HG02884 (cell line): ENCODE measurements at regions not wholly inside any gene's neighbourhood (a gene's known extent, or its start where the extent isn't known, plus 50 kb on each side); places are given as distances from the start of the nearest gene placed in this dataset.
"Not testable (repeated sequence)": the region's sequence is repeated elsewhere in the genome, so short reads cannot be mapped to it uniquely, and the experiment has no call there.

Source experiments
- ATAC-seq: cut with Tn5 transposase; IDR thresholded peaks from one replicate; pipeline ENCODE4 v1.9.1; 2021; ENCODE audit warnings: mild to moderate bottlenecking, moderate library complexity; ENCODE audit not compliant: unreplicated experiment

GRCh38 chr1:89436856-89437255, 73.0 kb downstream of the GBP6 start:
- ATAC-seq, result no peak

GRCh38 chr1:89438301-89438700, 74.4 kb downstream of the GBP6 start:
- ATAC-seq, result not testable (repeated sequence)

DNA sequence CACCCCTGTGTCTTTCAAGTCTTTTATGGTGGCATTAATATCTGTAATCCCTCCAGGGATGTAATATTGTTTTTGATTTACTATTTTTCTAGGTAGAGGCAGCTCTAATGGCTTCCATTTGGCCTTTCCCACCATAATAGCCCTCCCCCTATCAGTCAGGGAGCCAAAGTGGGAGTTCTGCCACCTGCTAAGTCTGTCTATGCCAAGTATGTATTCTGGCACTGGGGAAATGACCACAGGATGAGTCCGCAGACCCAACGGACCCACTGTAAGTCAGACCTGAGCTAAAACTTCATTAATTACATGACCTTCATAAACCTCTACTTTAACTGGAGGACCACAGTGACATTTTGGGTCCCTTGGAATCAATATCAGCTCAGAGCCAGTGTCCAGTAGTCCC, 77.1 kb downstream of the GBP6 start:
- no peak for ATAC-seq

DNA sequence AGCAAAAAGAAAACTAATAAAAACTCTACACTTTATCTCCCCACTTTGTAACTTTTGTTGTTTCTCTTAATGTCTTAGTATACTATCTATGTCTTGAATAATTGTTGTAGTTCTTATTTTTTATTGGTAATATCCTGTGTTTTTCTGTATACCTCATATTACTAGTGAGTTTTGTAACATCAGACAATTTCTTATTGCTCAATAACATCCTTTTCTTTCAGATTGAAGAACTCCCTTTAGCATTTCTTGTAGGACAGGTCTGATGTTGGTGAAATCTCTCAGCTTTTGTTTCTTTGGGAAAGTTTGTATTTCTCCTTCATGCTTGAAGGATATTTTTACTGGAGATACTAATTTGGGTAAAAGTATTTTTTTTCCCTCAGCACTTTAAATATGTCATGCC, 79.8 kb upstream of the LRRC8B start:
- no peak for ATAC-seq

GRCh38 chr1:89451011-89451410, 73.6 kb upstream of the LRRC8B start:
- ATAC-seq, result peak; percentile 84

DNA sequence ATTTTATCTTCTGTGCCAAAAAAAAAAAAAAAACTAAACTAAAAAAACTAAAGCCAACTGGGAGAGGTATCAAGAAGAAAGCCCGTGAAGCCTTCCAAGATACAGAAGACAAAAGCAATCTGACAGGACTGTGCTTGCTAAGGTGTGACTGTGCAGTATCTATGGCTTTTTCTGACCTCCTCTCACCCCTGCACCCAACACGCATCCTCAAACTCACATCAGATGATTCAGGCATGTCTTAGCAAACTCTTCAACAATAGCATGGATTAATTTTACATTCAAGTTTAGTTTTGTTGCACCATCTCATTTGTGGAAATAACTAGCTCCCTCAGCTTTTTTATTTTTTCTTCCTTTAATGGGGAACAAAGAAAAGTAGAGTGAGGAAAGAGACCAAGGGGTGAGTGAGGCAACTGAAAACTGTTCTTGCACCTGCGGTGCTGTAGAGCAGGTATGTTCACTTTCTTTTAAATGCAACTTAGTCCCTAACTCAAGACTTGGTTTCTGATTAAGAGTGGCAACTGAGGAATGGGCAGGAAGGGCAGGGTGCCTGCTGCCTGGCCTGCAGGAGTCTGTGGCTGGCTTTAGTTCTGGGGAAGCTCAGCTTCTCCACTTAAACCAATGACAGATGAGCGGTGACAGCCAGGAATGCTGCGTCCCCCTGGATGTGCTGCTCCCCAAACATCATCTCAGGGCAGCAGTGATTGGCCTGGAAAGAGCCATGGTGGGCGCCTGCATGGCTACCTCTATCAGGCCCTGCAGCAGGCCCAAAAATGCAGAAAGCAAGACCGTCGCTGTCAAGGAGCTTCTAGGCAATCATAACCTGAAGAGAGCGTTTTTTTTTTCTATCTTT, 71.3 kb upstream of the LRRC8B start:
- ATAC-seq, result no peak

GRCh38 chr1:89454845-89455521, 69.6 kb upstream of the LRRC8B start:
- no peak for ATAC-seq

GRCh38 chr1:89457046-89457445, 67.6 kb upstream of the LRRC8B start:
- no peak for ATAC-seq

- ATAC-seq, result no peak
These were observed 65.5 kb upstream of the LRRC8B start for GRCh38 chr1:89459081-89459480.

- no peak for ATAC-seq
These were observed 64.3 kb upstream of the LRRC8B start for GRCh38 chr1:89460325-89460724.

DNA sequence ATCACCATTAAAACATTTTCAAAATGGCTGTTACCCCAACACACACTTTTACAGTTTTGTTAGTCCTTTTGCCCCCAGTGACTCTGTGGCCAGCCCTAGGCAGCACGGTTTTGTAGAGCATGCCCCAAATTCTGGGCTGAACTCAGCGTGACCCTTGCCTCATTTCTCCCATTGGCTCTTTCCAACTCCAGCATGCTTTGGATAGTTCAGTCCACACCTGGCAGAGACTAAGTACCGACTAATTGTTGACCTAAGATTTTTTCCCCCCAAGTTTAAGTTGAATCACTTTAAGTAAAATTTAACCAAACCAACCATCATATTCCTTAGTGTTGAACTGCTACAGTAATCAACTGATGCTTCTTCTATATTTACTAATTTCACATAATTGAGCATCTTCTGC, 62.4 kb upstream of the LRRC8B start:
- no peak for ATAC-seq

GRCh38 chr1:89464008-89464407, 60.6 kb upstream of the LRRC8B start:
- no peak for ATAC-seq

DNA sequence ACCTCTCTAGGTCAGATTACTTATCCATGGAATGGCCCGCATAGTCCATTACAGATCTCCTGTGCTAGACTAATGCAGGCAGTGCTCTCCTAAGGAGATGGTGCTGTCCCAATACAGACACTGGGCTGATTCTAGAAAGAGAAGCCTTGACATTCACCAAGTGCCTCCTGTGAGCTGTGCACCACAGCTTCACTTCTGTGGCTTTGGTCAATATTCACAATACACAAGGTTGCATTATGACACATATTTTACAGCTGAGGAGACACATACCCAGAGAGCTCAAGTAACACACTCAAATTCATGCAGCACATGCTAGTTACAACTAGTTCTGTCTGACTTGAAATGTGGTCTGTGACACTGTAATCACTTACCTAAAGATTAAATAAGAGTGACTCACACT, 59.4 kb upstream of the LRRC8B start:
- peak; percentile 75 for ATAC-seq

- ATAC-seq, result no peak
These were observed 58.2 kb upstream of the LRRC8B start for GRCh38 chr1:89466307-89466930.

GRCh38 chr1:89472253-89472652, 52.4 kb upstream of the LRRC8B start:
- no peak for ATAC-seq

- no peak for ATAC-seq
These were observed 51.7 kb upstream of the LRRC8B start for GRCh38 chr1:89472886-89473417.
